Panc1 (cell line): ENCODE measurements at regions not wholly inside any gene's neighbourhood (a gene's known extent, or its start where the extent isn't known, plus 50 kb on each side); places are given as distances from the start of the nearest gene placed in this dataset.
"Not testable (repeated sequence)": the region's sequence is repeated elsewhere in the genome, so short reads cannot be mapped to it uniquely, and the experiment has no call there.

Experiments
- ATAC-seq: fragments of 200-7000 bp; cut with Tn5 transposase; 2 replicates; pipeline ENCODE4 v1.9.1; 2020; ENCODE audit warnings: mild to moderate bottlenecking, moderate library complexity
- BruUV-seq: library from RNA; stranded (reverse); fragments of 400-500 nt; replicated peaks from 2 replicates; lab custom pipeline; 2021; lab: Mats Ljungman, UMichigan
- CTCF ChIA-PET: fragments of 300-600 bp; sonication (Branson Sonifier 250); formaldehyde crosslinking; loops from one replicate; lab custom pipeline; 2022; ENCODE audit warnings: antibody characterized with exemption; lab: Charles Lee
- POLR2A ChIA-PET: fragments of 300-600 bp; sonication (Branson Sonifier 250); formaldehyde crosslinking; loops from one replicate; lab custom pipeline; 2022; ENCODE audit warnings: antibody characterized with exemption; lab: Charles Lee
- DNase-seq: peaks from one replicate; pipeline ENCODE4 v3.0.0-alpha.2; 2010; ENCODE audit warnings: low read depth, low spot score
- H3K27ac ChIP-seq: 2 replicates; pipeline ENCODE4 v1.5.1; 2011; ENCODE audit warnings: mild to moderate bottlenecking, low read length, inconsistent platforms
- H3K27me3 ChIP-seq: fragments of 200-500 bp; sonication (Bioruptor generic); 2 replicates; pipeline ENCODE4 v1.6.0; 2014; ENCODE audit warnings: low read length, inconsistent platforms; ENCODE audit not compliant: control insufficient read depth, insufficient read depth
- H3K36me3 ChIP-seq: fragments of 200-500 bp; sonication (Bioruptor generic); 2 replicates; pipeline ENCODE4 v1.5.1; 2014; ENCODE audit warnings: inconsistent platforms, mild to moderate bottlenecking, low read length, moderate library complexity; ENCODE audit not compliant: control insufficient read depth, insufficient read depth
- H3K4me1 ChIP-seq: 2 replicates; pipeline ENCODE4 v1.5.1; 2011; ENCODE audit warnings: inconsistent platforms, mild to moderate bottlenecking, low read length, moderate library complexity; ENCODE audit not compliant: control insufficient read depth, insufficient read depth
- H3K4me3 ChIP-seq, 2 experiments: 2 replicates each; pipeline ENCODE4 v1.5.1; 2011 to 2012; ENCODE audit warnings: low read depth in 2 of 2, low read length in 2 of 2, mild to moderate bottlenecking in 2 of 2, inconsistent platforms in 1 of 2, moderate library complexity in 1 of 2
- H3K9me3 ChIP-seq: fragments of 200-500 bp; sonication (Bioruptor generic); 2 replicates; pipeline ENCODE4 v1.5.1; 2014; ENCODE audit warnings: low read depth, mild to moderate bottlenecking, inconsistent platforms, low read length, moderate library complexity; ENCODE audit not compliant: control insufficient read depth, insufficient read depth
- in situ Hi-C: cut with HindIII; loops from 2 replicates; pipeline ENCODE4 v1.10.0; 2016; ENCODE audit warnings: low sequenced_read_pairs, low pct_unique_long_range_greater_than_20kb
- intact Hi-C: fragments of 100-400 bp; cut with micrococcal nuclease; formaldehyde crosslinking; loops from one replicate; pipeline ENCODE4 v1.10.0; 2022; ENCODE audit not compliant: unreplicated experiment
- TF ChIP-seq, protein P1 (sequence below): fragments of 450-650 bp; IDR thresholded peaks from 2 replicates; pipeline ENCODE4 v1.5.1; 2017; ENCODE audit warnings: mild to moderate bottlenecking

DNA sequence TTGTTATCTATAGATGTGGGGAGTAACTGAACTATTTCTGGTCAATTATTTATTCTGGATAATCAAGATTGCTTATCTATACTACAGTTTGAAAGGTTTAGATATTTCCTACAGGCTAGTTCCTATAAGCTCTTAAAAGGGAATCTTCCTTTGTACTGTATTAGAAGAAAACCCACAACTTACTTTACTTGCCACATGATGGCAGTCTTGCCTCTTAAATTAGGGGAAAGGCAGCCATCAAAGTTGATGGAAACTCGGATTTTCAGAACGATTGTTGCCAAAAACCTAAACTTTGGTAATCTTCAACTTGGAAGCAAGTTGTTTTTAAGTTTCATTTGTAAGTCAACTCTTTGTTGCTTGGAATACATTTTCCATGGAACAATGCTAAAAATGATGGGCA lies 77.2 kb upstream of the AGTPBP1 start:
- POLR2A ChIA-PET, H3K27me3 ChIP-seq, H3K27ac ChIP-seq, in situ Hi-C loops, H3K4me3 ChIP-seq, H3K4me1 ChIP-seq, intact Hi-C loops, ATAC-seq, H3K9me3 ChIP-seq, H3K36me3 ChIP-seq, DNase-seq, BruUV-seq: not testable (repeated sequence)
- CTCF ChIA-PET: interaction anchor here (0.6 kb wide), 1 partner anchor 85 kb away, joined by 3 read pairs; no protein-coding TSS in a partner anchor
- TF ChIP-seq, protein P1, sequence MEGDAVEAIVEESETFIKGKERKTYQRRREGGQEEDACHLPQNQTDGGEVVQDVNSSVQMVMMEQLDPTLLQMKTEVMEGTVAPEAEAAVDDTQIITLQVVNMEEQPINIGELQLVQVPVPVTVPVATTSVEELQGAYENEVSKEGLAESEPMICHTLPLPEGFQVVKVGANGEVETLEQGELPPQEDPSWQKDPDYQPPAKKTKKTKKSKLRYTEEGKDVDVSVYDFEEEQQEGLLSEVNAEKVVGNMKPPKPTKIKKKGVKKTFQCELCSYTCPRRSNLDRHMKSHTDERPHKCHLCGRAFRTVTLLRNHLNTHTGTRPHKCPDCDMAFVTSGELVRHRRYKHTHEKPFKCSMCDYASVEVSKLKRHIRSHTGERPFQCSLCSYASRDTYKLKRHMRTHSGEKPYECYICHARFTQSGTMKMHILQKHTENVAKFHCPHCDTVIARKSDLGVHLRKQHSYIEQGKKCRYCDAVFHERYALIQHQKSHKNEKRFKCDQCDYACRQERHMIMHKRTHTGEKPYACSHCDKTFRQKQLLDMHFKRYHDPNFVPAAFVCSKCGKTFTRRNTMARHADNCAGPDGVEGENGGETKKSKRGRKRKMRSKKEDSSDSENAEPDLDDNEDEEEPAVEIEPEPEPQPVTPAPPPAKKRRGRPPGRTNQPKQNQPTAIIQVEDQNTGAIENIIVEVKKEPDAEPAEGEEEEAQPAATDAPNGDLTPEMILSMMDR: peak; percentile 34; the same call in 1 of the 2 replicates

DNA sequence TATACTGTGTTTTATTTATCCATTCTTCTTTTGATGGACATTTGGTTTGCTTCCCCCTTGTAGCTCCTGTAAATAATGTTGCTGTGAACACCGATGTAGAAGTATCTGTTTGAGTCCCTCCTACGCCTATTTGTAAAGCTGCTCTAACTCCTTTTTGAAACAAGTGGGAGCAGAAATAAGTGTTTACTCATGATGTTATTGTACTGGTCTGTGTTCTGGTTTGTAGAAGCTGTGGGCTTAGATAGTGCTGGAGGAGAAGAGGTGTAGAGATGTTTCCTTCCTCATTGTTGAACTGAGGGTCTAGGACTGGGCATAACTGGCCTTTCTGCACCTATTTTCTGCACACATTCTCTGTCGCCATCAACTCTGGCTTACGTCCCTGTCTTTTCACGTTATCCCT lies 78.8 kb upstream of the AGTPBP1 start:
- H3K4me1 ChIP-seq, in situ Hi-C loops, H3K4me3 ChIP-seq, H3K9me3 ChIP-seq, DNase-seq, H3K36me3 ChIP-seq, BruUV-seq, H3K27me3 ChIP-seq, POLR2A ChIA-PET, ATAC-seq, H3K27ac ChIP-seq, intact Hi-C loops: not testable (repeated sequence)
- CTCF ChIA-PET: interaction anchor here (0.6 kb wide), 1 partner anchor 1910 kb away, joined by 8 read pairs; no protein-coding TSS in a partner anchor

DNA sequence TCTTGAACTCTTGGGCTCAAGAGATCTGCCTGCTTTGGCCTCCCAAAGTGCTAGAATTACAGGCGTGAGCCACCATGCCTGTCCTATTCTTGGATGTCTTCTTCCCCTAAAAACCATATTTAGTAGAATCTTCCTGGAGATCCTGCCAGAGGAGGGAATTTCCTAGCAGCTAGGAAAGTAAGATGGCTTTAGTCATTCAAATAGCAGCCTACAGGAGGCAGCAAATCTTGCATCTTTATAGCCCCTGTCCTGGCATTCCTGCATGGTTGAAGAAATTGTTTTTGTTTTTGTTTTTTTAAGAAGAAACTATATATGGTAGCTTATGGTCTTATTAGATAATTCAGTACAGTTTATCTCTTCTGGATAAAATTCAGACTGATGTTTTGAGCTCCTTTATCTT lies 83.2 kb upstream of the AGTPBP1 start:
- DNase-seq, H3K36me3 ChIP-seq, H3K27ac ChIP-seq, H3K27me3 ChIP-seq, POLR2A ChIA-PET, intact Hi-C loops, H3K9me3 ChIP-seq, H3K4me3 ChIP-seq, CTCF ChIA-PET, in situ Hi-C loops, H3K4me1 ChIP-seq, ATAC-seq, BruUV-seq: not testable (repeated sequence)
- TF ChIP-seq, protein P1: peak; percentile 38; the same call in 1 of the 2 replicates

DNA sequence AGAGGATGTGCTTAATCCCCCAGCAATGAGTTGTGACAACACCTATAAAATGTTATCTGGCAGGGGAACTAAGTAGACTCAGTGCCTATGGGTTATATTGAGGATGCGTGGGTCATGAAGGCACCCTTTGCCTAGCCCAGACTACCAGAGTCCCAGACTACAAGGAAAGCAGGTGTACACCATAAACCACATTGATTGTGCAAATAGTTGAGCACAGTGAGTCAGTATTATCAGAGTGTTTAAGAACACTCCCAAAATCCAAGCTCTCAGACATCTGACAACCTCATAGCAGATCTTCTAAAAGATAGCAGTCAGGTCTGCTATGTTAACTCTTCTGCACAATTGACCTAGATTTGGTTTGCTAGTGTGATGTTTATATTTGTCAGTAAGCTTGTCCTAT lies 92.8 kb upstream of the AGTPBP1 start:
- in situ Hi-C loops, ATAC-seq, BruUV-seq, H3K27ac ChIP-seq, H3K36me3 ChIP-seq, H3K4me1 ChIP-seq, H3K9me3 ChIP-seq, DNase-seq, POLR2A ChIA-PET, H3K4me3 ChIP-seq, intact Hi-C loops, CTCF ChIA-PET, H3K27me3 ChIP-seq: not testable (repeated sequence)

DNA sequence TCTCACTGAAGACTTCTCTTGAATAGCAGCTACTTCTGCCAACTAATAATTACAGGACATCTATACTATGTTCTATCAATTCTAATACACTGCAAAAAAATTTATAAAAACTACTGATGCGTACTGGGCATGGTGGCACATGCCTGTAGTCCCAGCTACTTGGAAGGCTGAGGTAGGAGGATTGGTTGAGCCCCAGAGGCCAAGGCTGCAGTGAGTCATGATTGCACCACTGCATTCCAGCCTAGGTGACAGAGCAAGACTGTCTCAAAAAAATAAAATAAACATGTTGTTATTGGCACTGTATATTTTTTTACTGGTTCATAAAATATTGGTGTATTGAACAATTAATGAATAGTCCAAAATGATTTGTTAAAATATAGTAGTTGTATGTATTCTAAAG lies 97.0 kb upstream of the NAA35 start:
- CTCF ChIA-PET, H3K4me1 ChIP-seq, POLR2A ChIA-PET, intact Hi-C loops, in situ Hi-C loops, H3K27ac ChIP-seq, H3K4me3 ChIP-seq, ATAC-seq, BruUV-seq, DNase-seq, H3K27me3 ChIP-seq, H3K9me3 ChIP-seq, H3K36me3 ChIP-seq: not testable (repeated sequence)

DNA sequence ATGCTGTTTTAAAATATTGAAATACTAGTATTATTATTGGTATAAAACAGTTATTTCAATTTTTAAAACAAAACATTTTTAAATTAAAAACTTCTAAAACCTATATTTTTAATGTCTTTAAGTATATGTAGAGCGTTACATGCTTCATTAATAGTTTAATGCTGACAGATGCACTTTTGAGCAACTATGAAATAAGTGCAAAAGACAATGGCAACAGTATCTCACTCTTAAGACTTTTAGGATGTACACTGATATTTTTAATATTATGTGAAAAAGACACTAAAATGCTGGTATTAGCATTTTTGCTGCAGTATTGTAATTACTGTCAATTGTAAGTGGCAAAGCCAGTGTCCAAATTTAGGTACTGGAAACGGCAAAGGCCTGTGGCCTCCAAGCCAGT lies 93.2 kb upstream of the NAA35 start:
- intact Hi-C loops, BruUV-seq, H3K27me3 ChIP-seq, CTCF ChIA-PET, H3K4me3 ChIP-seq, DNase-seq, H3K9me3 ChIP-seq, POLR2A ChIA-PET, ATAC-seq, H3K27ac ChIP-seq, H3K4me1 ChIP-seq, in situ Hi-C loops, H3K36me3 ChIP-seq: not testable (repeated sequence)
